Left lung (tissue), 4 donors: ENCODE measurements at regions not wholly inside any gene's neighbourhood (a gene's known extent, or its start where the extent isn't known, plus 50 kb on each side); places are given as distances from the start of the nearest gene placed in this dataset.

Experiments
- ATAC-seq: fragments of 200-7000 bp; cut with Tn5 transposase; one replicate; pipeline ENCODE4 v1.9.1; 2020; ENCODE audit warnings: moderate library complexity
- DNase-seq, 4 donors: peaks; one replicate each; pipeline ENCODE4 v3.0.0-alpha.2; 2013 to 2020
- H3K27ac ChIP-seq, 2 donors: fragments of 200-600 bp; sonication (generic) in 1 of 2; one replicate each; pipeline versions ENCODE4 v1.5.0 to v1.8.0; 2020 to 2021
- H3K27me3 ChIP-seq, 2 donors: fragments of 200-600 bp; sonication (generic) in 1 of 2; one replicate each; pipeline versions ENCODE4 v1.5.0 to v1.8.0; 2020 to 2021
- H3K36me3 ChIP-seq, 2 donors: fragments of 200-600 bp; sonication (generic) in 1 of 2; one replicate each; pipeline versions ENCODE4 v1.5.0 to v1.8.0; 2020 to 2021
- H3K4me1 ChIP-seq, 2 donors: fragments of 200-600 bp; one replicate each; pipeline ENCODE4 v1.8.0; 2021
- H3K4me3 ChIP-seq, 2 donors: fragments of 200-600 bp; sonication (generic) in 1 of 2; one replicate each; pipeline versions ENCODE4 v1.5.0 to v1.8.0; 2020 to 2021; ENCODE audit warnings: mild to moderate bottlenecking in 1 of 2
- H3K9me3 ChIP-seq, 2 donors: fragments of 200-600 bp; sonication (generic) in 1 of 2; one replicate each; pipeline versions ENCODE4 v1.5.0 to v1.8.0; 2020 to 2021
- CTCF ChIP-seq, 2 donors: fragments of 200-600 bp; sonication (generic) in 1 of 2; IDR thresholded peaks; one replicate each; pipeline versions ENCODE4 v1.5.0 to v1.8.0; 2021; ENCODE audit warnings: antibody characterized with exemption in 2 of 2
- intact Hi-C, 2 donors: fragments of 100-400 bp; cut with DNase I; formaldehyde crosslinking; loops; one replicate each; pipeline versions ENCODE4 v1.11.2 to v1.14.2; 2022
- donor health status: DM: no; HTN: yes; CAD: no.
- donor health status: DM: no; HTN: no; CAD: no.

- intact Hi-C loops: no loop called here
- Histone ChIP-seq H3K4me3 (no peak overlapping the region), H3K27me3 (no peaks in the 10 kb centered on the region), H3K27ac (no peak overlapping the region), H3K36me3 (no peaks in the 10 kb centered on the region), H3K4me1 (no peaks in the 10 kb centered on the region), H3K9me3 (no peaks in the 10 kb centered on the region)
- no peak for TF ChIP-seq CTCF (IDR thresholded peaks at IDR 0.05)
- ATAC-seq: peak; percentile 86
- DNase-seq: no peak
Measured at GRCh38 chr12:87827638-87828264, 201.4 kb downstream of the C12orf50 start.

DNA sequence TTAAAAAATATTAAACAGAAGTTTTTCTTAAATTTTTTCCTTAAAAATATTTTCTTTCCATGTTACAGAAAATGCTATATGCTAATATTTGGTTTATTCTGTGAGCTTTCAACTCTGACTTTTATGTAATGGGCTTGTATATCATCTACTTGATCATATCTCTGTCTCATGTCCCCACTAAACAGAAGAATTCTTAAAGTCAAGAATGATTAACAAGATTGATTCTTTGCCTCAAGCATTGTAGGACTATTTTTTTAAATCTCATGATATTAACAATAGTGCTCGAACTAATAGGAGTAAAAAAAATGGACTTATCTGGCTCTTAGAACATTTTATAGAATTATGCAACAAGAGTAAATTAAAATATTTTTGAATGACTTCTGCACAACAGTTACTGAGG, 206.3 kb downstream of the C12orf50 start:
- no peaks in the 10 kb centered on the region for H3K27me3 ChIP-seq
- no peaks in the 10 kb centered on the region for H3K9me3 ChIP-seq
- no peak for DNase-seq
- no peak for TF ChIP-seq CTCF (IDR thresholded peaks at IDR 0.05)
- H3K36me3 ChIP-seq: no peaks in the 10 kb centered on the region
- no peak overlapping the region for H3K27ac ChIP-seq
- ATAC-seq: no peak
- intact Hi-C loops: no loop called here
- no peaks in the 10 kb centered on the region for H3K4me1 ChIP-seq
- H3K4me3 ChIP-seq: no peak overlapping the region

- intact Hi-C loops: no loop called here
- H3K9me3 ChIP-seq: no peaks in the 10 kb centered on the region
- H3K36me3 ChIP-seq: no peaks in the 10 kb centered on the region
- H3K4me1 ChIP-seq: no peaks in the 10 kb centered on the region
- ATAC-seq: peak; percentile 49
- H3K4me3 ChIP-seq: no peak overlapping the region
- DNase-seq: no peak
- H3K27me3 ChIP-seq: no peaks in the 10 kb centered on the region
- no peak overlapping the region for H3K27ac ChIP-seq
- no peak for TF ChIP-seq CTCF (IDR thresholded peaks at IDR 0.05)
Measured at GRCh38 chr12:87820524-87821202, 208.5 kb downstream of the C12orf50 start.

GRCh38 chr12:87818441-87818840, 210.8 kb downstream of the C12orf50 start:
- TF ChIP-seq CTCF (IDR thresholded peaks at IDR 0.05): no peak
- H3K27ac ChIP-seq: no peak overlapping the region
- no peak overlapping the region for H3K4me3 ChIP-seq
- H3K36me3 ChIP-seq: no peaks in the 10 kb centered on the region
- DNase-seq (no peak), ATAC-seq (no peak)
- intact Hi-C loops: no loop called here
- no peaks in the 10 kb centered on the region for H3K4me1 ChIP-seq
- no peaks in the 10 kb centered on the region for H3K27me3 ChIP-seq
- no peaks in the 10 kb centered on the region for H3K9me3 ChIP-seq

DNA sequence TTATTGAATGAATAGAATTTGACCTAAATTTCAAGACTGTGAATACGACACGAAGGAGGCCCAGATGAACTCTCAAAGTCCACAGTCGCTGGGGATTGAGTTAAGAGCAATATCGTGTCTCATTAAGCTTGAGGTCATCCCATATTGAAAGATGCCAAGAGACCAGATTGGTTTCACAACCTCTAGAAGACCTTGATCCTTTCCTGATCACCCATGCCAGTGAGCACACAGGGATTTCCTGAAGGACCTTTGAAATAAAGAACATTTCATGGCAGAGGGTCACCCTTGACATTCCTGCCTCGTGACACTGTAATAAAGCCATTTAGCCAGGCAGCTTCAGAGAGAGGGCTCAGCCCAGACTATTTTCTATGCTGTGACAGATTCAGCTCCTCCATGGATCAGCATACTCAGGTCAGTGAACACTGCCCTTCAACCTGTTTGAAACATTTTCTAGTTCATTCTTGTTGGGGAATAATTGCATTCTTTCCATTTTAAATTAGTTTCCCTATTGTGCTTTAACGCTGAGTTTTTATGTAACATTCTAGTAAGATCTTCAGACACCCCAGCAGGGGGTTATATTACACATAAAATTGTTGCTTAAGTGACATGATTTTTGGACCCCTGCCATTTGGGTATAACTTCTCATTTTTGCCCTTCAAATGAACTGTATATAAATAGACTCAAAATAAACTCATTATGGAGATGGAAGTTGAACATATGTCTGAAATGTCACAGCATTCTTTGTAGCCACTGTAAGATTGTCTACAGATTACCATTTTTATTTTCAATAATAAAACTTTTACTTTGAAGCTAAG, 213.2 kb downstream of the C12orf50 start:
- intact Hi-C loops: no loop called here
- no peak overlapping the region for H3K27ac ChIP-seq
- no peaks in the 10 kb centered on the region for H3K9me3 ChIP-seq
- peak in 2 of 4 donors; percentile 57 to 59 for DNase-seq
- H3K36me3 ChIP-seq: no peaks in the 10 kb centered on the region
- no peaks in the 10 kb centered on the region for H3K4me1 ChIP-seq
- H3K4me3 ChIP-seq: no peak overlapping the region
- H3K27me3 ChIP-seq: no peaks in the 10 kb centered on the region
- TF ChIP-seq CTCF (IDR thresholded peaks at IDR 0.05): no peak
- ATAC-seq: no peak
